HFFc6 (cell line): ENCODE measurements at regions not wholly inside any gene's neighbourhood (a gene's known extent, or its start where the extent isn't known, plus 50 kb on each side); places are given as distances from the start of the nearest gene placed in this dataset.

Experiments used
- DNase-seq: peaks from one replicate; pipeline ENCODE4 v3.0.0-alpha.2; 2018
- H3K27ac Mint-ChIP-seq: 2 replicates; pipeline ENCODE4 v1.8.0; 2020; ENCODE audit warnings: mild to moderate bottlenecking, mixed read lengths
- H3K27me3 Mint-ChIP-seq: 2 replicates; pipeline ENCODE4 v1.8.0; 2021; ENCODE audit warnings: mild to moderate bottlenecking, moderate library complexity, mixed read lengths; ENCODE audit not compliant: insufficient read depth
- H3K36me3 Mint-ChIP-seq: 2 replicates; pipeline ENCODE4 v1.8.0; 2021; ENCODE audit warnings: low read depth, mixed read lengths
- H3K4me1 Mint-ChIP-seq: 2 replicates; pipeline ENCODE4 v1.8.0; 2020; ENCODE audit warnings: low read depth, mixed read lengths
- H3K4me3 Mint-ChIP-seq: 2 replicates; pipeline ENCODE4 v1.8.0; 2020; ENCODE audit warnings: mild to moderate bottlenecking, moderate library complexity, mixed read lengths
- H3K9me3 Mint-ChIP-seq: 2 replicates; pipeline ENCODE4 v1.8.0; 2020; ENCODE audit warnings: mild to moderate bottlenecking, mixed read lengths
- TF ChIP-seq, protein P1 (sequence below): fragments of 200-600 bp; sonication (generic); IDR thresholded peaks from 2 replicates; pipeline ENCODE4 v1.5.0; 2021; ENCODE audit warnings: antibody characterized with exemption, mild to moderate bottlenecking

DNA sequence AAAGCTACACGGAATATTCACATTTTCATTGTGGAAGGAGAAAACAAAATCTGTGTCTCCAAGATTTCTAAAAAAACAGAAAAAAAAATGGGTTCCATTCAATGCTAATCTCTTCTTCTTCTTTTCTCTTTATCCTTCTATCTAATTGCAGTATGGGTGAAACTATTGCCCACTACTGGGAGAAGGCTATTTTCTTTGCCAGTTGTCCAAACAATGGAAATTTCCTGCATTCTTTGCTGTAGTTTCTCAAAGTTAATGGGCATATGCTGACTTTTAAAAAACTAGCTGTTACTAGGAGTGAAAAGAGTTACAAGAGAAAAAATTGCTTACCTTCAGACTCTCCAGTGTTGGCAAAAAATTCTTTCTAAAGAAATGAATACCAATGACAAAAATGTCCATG is 179.3 kb upstream of the ANKRD28 start:
- Mint-ChIP-seq H3K27me3 (peaks cover 2% of the 10 kb centered on the region; the same call in 1 of the 2 replicates), H3K36me3 (peaks cover 10% of the 10 kb centered on the region), H3K4me1 (peaks cover 41% of the 10 kb centered on the region), H3K4me3 (no peak overlapping the region), H3K9me3 (no peaks in the 10 kb centered on the region), H3K27ac (peak overlapping the region; percentile 50)
- TF ChIP-seq, protein P1, sequence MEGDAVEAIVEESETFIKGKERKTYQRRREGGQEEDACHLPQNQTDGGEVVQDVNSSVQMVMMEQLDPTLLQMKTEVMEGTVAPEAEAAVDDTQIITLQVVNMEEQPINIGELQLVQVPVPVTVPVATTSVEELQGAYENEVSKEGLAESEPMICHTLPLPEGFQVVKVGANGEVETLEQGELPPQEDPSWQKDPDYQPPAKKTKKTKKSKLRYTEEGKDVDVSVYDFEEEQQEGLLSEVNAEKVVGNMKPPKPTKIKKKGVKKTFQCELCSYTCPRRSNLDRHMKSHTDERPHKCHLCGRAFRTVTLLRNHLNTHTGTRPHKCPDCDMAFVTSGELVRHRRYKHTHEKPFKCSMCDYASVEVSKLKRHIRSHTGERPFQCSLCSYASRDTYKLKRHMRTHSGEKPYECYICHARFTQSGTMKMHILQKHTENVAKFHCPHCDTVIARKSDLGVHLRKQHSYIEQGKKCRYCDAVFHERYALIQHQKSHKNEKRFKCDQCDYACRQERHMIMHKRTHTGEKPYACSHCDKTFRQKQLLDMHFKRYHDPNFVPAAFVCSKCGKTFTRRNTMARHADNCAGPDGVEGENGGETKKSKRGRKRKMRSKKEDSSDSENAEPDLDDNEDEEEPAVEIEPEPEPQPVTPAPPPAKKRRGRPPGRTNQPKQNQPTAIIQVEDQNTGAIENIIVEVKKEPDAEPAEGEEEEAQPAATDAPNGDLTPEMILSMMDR, result no peak
- DNase-seq, result no peak

GRCh38 chr3:15977598-15978232 is 179.9 kb upstream of the ANKRD28 start:
- TF ChIP-seq, protein P1, result no peak
- DNase-seq, result no peak
- Mint-ChIP-seq H3K4me1 (peaks cover 47% of the 10 kb centered on the region), H3K4me3 (no peak overlapping the region), H3K36me3 (peaks cover 8% of the 10 kb centered on the region), H3K9me3 (no peaks in the 10 kb centered on the region), H3K27ac (no peak overlapping the region; the same call in 1 of the 2 replicates), H3K27me3 (peaks cover 2% of the 10 kb centered on the region; the same call in 1 of the 2 replicates)

- Mint-ChIP-seq H3K9me3 (no peaks in the 10 kb centered on the region), H3K27me3 (peaks cover 2% of the 10 kb centered on the region; the same call in 1 of the 2 replicates), H3K4me3 (no peak overlapping the region), H3K36me3 (peaks cover 8% of the 10 kb centered on the region), H3K4me1 (peaks cover 58% of the 10 kb centered on the region), H3K27ac (no peak overlapping the region)
- DNase-seq, result no peak
- TF ChIP-seq, protein P1, result no peak
Observed at GRCh38 chr3:15978801-15979200, 181.0 kb upstream of the ANKRD28 start.

DNA sequence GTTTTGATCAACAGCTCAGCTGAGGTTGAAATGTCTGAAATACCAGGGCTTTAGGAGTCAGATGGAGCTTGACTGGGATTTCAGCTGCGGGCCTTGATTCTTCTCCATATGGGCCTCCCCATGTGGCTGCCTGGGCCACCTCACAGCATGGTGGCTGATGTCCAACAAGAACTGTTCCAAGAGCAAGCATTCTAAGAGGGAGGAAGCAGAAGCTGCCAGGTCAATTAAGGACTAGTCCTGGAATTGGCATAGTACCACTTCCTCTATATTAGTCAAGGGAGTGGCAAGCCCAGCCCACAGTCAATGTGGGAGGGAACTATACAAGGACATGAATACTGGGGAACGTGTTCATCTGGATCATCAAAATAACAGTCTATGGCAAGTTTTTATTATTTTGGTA is 181.7 kb upstream of the ANKRD28 start:
- Mint-ChIP-seq H3K9me3 (no peaks in the 10 kb centered on the region), H3K4me1 (peaks cover 65% of the 10 kb centered on the region), H3K36me3 (peaks cover 8% of the 10 kb centered on the region), H3K27ac (no peak overlapping the region), H3K4me3 (no peak overlapping the region), H3K27me3 (peaks cover 2% of the 10 kb centered on the region; the same call in 1 of the 2 replicates)
- TF ChIP-seq, protein P1, result no peak
- DNase-seq, result no peak

GRCh38 chr3:15979900-15980299 is 182.1 kb upstream of the ANKRD28 start:
- TF ChIP-seq, protein P1, result no peak
- H3K9me3 Mint-ChIP-seq, result no peaks in the 10 kb centered on the region
- no peak overlapping the region for H3K4me3 Mint-ChIP-seq
- no peak overlapping the region for H3K27ac Mint-ChIP-seq
- H3K27me3 Mint-ChIP-seq, result no peaks in the 10 kb centered on the region
- no peak for DNase-seq
- peaks cover 8% of the 10 kb centered on the region for H3K36me3 Mint-ChIP-seq
- H3K4me1 Mint-ChIP-seq, result peaks cover 69% of the 10 kb centered on the region
